Hematopoietic multipotent progenitor cell treated with erythropoietin and hydrocortisone succinate and interleukin-3 and kit ligand, for 6 days (in vitro differentiated cells): ENCODE measurements at regions not wholly inside any gene's neighbourhood (a gene's known extent, or its start where the extent isn't known, plus 50 kb on each side); places are given as distances from the start of the nearest gene placed in this dataset.

Source experiments
- DNase-seq: peaks from one replicate; pipeline ENCODE4 v3.0.0-alpha.2; 2015

DNA sequence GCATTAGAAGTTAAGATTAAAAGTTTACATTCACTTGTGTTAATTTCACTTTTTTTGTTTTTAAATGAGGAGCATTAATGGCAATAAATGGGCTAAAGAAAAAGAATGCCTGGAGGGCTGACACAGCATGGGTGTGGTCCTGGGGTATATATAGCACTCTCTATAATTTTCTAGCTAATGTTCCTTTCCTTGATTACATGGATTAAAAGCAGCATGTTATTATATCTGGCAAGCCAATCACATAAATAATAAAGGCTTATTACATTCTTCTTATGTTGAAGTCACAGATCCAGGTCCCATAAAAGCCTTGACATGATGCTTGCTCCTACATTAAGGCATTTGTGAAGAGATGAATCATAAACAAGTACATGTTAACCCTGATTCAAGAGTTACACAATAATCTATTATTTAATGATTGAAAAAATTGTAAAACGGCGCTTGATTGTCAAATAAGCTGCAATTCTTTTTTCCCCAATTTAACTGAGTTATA, 91.4 kb downstream of the LYPLAL1 start:
- DNase-seq, result no peak

DNA sequence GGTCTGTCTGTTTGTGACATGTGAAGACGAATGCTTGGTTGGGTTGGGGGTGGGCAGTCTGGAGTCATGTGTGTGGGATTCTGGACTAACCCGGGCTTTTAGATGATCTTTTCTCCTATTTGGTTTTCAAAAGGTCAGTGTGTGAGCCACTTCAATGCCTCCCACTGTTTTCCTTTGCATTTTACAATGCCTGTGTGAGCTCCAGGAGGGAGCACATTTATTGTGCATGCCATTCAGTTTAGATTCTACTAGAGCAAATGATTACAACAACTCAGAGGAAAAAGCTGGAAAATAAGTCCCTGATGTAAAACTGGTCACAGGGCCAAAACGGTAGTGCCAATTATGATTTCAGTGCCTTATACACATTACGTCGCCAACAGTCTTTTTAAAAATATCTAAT, 90.9 kb downstream of the LYPLAL1 start:
- DNase-seq, result no peak
